ENCODE measurements at regions not wholly inside any gene's neighbourhood (a gene's known extent, or its start where the extent isn't known, plus 50 kb on each side); places are given as distances from the start of the nearest gene placed in this dataset.
"Not testable (repeated sequence)": the region's sequence is repeated elsewhere in the genome, so short reads cannot be mapped to it uniquely, and the experiment has no call there.

DNA sequence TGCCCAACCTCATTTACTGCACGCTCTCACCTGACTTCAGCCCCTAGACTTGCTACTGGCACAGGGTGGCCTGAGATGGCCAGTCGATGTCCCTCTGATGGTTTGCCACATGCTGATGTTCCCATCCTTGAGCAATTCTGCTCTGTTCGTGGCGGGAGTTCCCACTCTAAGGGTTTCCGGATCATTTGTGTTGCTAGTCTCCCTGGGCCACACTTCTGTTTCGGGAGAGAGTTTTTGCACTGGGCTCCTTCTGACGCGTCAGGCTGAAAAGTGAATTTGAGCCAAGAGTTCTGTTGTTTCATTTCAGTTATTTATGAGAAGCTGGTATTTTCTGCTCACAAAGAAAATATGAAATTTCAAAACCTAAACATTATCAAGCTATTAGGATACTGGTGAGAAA is 597.7 kb downstream of the BNC2 start:
- DNase-seq (ENCODE audit: low read depth in 2 of 2): no peak

DNA sequence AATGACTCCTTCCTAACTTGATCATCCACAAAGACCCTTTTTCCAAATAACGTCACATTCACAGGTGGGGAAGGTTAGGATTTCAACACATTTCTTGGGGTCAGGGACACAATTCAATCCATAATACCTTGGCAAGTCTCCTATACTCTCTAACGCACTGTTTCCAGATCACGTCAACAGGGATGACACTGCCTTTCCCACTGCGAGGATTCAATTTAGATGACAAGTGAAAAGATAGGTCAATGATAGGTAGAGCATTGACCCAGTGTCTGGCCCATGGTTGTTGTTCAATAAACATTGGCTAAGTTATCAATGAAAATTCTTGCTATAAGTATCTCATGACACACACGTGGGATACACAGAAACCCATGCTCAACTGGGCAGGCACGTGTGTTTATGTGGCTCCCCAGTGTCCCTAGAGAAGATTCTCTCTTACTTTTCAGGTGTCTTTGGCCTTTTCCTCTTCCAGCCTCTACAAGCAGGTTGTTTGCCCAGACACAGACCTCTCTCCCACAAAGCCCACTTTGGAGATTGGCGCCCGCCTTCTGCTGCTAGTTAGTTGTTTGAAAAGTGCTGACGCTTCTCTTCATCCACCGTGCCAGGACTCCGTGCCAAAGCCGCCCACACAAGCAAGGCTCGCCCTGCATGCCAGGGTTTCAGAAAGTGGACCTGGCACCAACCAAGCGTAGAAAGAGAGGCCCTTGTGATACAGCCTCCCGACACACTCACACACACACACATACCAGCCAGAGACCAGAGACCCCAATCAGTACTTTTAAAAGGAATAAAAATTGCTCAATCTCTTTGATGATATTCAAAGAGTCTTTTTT is 594.5 kb downstream of the BNC2 start:
- DNase-seq (ENCODE audit: low read depth in 2 of 2): no peak

DNA sequence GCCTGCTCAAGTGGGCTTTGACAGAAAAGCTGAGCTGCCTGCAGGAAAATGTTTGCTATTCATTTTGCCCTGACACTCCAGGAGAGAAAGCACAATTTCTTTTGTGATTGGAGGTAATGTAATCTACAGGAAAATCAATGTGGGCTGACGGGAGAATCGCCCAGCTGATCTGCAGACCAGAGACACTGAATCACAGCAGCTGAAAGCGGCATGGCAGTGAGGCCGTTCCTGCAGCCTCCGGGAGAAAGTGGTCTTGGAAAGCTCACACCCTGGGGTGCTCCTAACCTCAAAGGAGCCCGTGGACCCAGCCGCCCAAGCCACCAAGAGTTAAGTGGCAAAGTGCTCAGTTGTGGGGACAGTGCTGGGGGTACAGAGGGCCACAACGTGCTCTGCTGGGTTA is 593.6 kb downstream of the BNC2 start:
- no peak for DNase-seq (ENCODE audit: low read depth in 2 of 2)

DNA sequence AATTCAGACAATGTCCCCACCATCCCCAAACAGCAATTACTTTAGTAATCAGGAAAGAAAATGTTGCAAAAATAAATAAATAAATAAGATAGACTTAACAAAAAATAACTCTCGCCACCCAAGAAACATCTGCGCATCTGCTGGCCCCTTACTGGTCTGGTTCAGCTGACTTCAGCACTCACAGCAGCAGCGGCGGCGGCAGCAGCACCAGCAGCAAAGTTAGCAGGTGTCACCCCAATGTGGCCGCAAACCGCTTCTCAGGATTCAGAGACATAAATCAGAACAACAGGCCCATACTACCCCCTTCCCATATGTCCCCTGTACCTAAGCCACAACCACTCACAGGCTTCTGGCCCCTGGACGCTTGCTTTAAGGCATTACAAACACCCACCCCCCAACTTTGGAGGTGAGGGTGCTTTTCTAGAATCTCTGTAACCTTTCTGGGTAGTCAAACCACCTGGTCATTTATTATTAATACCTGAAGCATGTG is 593.0 kb downstream of the BNC2 start:
- DNase-seq (ENCODE audit: low read depth in 2 of 2): no peak

DNA sequence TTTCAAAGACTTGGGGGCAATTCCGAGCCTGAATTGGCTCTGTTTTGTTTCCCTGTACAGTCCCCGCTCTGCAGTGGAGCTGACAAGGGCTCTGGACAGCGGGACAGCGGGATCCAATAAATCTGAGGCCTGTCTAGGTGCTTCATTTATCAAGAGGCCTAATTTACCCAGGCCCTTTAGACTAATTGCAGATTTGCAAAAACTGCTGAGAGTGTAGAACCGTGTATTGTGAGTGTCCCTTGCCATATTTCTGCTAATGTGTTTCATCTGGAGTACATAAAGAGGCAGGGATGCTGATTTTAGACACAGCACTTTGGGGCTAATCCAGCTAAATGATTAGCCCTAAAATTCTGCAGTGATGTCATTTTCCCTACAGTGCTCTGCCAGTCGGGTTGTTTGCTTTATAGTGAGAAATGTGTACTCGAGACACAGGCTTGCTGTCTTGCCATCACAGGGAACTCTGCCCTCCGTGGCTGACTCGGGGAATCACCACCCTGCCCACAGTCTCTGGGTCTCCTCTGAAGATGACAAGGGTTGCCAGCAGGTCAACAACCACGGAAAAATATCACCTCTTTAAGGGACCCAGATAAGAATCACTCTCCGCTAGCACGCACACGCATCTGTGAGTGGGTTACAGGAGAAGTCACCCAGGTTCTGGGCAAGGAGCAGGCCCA is 592.0 kb downstream of the BNC2 start:
- DNase-seq (ENCODE audit: low read depth in 2 of 2): no peak

DNA sequence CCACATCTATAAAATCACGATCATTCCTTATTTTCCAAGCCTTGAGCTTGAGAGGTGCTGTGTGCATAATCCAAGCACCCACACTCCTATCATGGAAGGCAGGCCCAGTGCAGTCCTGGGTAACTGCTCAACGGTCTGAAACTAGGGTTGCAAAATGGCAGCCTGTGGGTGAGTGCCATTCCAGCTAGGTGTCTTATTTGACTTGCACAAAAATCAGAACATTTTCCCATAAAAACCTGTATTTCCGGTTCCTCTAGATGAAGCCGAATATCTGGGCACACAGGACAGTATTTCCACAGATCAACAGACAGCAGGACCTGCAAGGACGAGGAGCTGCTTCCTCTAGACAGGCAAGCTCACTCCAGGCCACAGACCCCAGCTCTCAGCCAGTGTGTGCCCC is 588.8 kb downstream of the BNC2 start:
- DNase-seq (ENCODE audit: low read depth in 2 of 2): no peak

DNA sequence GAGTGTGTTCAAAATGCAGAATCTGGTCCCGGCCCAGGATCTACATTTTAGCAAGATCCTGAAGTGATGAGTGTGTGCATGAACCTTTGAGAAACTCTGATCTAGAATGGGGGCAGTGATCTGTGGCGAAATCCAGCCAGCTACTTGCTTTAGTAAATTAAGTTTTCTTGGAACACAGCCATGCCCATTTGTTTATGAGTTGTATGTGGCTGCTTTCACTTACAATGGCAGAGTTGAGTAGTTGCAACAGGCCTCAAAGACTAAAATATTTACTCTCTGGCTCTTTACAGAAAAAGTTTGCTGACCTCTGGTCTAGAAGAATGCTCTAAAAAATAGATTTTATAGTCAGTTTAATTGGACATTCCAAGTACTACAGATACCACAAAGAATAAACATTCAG is 588.3 kb downstream of the BNC2 start:
- DNase-seq (ENCODE audit: low read depth in 2 of 2): no peak

DNA sequence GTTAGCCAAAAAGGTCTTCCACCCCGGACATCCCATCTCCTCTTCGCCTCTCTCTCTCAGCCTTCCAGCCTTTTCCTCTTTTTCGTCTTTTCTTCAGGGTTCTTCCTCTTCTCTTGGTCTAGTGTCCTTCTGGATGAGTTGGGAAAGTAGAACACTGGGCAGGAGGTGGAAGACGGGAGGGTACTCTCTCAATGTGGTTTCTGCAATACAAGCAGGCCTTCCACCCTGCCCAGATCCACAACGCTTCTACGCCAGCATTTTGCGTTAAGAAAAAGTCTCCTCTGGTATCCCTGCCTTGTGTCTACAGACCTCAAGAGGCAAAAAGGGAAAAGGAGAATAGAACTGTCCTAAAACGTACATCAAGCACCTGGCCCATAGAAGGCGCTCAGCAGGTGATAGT is 587.8 kb downstream of the BNC2 start:
- DNase-seq (ENCODE audit: low read depth in 2 of 2): no peak

DNA sequence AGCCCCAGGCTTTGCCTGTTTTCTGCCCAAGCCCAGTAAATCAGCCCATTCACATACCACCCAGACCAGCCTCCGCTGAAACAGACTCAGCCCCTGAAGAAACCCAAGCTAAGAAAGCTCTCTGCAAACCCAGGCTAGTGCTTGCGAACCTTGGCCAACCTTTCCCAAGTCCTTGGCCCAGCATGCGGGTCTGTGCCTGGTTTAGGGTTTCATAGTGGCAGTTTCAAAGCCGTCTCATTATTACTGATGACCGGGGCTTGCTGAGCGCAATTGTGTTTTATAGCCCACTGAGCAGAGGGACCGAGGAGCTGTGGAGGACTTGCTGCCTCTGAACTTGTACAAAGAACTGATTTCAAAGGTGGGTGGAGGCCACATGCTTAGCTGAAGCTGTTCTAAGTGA is 584.3 kb downstream of the BNC2 start:
- DNase-seq (ENCODE audit: low read depth in 2 of 2): no peak

DNA sequence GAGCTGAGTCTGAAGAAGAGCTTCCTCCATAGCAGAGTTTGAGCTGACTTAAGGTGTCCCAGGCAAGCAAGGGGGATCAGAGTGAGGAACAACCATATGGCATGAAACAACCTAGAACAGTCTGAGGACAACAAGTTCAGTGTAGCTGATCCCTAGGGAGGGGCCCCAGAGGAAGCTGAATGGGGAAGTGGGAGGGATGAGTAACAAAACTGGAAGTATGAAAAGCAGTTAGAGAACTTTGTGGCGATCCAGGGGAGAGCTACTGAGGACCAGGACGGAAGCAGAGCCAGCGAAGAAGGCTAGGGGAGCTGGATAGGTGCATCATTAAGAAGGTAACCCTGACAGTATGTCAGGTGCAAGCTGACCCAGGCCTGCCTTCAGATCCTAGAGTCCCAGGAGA is 580.8 kb downstream of the BNC2 start:
- DNase-seq (ENCODE audit: low read depth in 2 of 2): no peak

DNA sequence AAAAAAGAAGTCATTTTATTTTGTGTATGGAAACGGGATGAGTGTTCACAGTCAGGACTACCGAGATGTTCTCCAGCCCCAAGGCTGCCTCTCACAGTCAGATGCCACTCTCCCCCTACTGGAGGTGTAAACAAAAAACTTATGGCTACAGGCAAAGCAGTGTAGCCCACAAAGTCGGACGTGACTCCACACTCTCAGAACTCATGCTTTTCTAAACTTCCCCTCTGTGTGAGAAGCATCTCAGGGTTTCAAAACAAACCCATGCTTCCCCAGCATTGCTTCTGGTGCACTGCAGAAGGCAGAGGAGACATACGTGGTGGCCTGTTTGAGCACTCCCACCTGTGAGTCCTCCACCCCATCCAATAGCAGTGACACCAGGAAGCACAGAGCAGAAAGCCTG is 580.3 kb downstream of the BNC2 start:
- DNase-seq (ENCODE audit: low read depth in 2 of 2): no peak

DNA sequence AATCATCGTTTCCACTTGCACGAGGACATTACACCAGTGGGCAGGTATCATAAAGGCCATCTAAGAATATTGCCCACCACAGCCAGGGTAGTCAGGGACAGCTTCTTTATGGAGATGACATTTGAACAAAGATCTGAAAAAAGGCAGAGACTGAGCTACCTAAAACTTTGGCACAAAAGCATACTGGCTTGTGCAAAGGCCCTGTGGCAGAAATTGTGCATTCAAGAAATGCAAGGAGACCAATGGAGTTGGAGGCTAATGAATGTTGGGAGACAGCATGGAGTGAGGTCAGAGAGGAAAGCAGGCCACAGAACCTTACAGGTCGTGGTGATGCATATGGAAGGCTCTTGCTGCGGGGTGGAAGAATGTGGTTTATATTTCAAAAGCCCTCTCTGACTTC is 578.5 kb downstream of the BNC2 start:
- DNase-seq (ENCODE audit: low read depth in 2 of 2): no peak

DNA sequence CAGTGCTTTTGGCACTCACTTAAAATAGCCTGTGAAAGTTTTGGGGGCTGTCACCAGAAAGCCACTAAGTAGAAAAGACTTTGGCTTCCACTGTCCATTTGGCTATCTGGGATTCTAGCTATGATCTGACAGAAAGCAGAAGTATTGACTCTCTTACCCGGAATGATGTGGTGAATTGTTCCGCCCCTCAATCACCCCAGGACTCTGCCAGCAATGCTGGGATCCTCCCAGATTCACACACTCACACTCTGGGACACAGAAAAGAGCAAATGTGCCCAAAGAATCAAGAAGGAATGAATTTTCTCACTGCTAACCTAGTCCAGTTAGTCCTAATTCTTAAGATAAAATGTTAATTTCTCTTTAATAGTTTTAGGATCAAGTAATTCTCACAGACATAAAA is 576.9 kb downstream of the BNC2 start:
- DNase-seq (ENCODE audit: low read depth in 2 of 2): no peak

DNA sequence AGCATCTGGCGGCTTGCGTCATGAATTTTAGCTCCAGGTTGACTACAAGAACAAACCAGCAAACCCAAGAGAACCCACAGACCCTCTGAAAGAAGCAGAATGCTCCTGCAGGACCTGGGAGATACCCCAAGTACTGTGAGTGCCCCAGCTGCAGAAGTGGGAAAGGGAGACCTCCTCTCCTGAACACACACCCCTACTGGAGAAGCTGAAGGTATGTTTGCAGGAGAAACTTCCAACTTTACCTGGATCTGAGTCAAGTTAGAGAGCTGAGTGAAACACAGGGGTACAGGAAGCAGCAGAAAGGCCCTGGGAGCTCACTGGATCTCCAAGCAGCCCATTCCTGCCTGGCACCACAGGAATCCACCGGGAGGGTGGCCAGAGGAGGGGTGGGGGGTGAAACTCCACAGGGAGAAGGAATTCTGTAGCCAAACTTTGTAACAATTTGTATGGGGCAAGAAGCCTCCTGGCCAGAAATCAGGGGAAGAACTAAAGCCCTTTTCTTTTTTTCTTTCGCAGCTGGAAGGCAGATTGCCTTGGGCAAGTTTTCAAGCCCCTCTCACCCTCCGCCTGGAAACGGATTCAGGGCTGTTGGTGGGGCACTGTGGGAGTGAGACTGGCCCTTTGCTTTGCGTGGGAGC is 576.2 kb downstream of the BNC2 start:
- no peak for DNase-seq (ENCODE audit: low read depth in 2 of 2)

DNA sequence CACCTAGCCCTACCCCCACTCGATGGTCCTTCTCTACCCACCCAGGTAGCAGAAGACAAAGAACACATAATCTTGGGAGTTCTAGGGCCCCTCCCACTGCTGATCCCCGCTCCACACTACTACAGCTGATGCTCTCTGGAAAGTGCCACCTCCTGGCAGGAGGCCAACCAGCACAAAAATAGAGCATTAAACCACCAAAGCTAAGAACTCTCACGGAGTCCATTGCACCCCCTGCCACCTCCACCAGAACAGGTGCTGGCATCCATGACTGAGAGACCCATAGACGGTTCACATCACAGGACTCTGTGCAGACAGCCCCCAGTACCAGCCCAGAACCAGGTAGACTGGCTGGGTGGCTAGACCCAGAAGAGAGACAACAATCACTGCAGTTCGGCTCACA is 575.5 kb downstream of the BNC2 start:
- not testable (repeated sequence) for DNase-seq (ENCODE audit: low read depth in 2 of 2)

DNA sequence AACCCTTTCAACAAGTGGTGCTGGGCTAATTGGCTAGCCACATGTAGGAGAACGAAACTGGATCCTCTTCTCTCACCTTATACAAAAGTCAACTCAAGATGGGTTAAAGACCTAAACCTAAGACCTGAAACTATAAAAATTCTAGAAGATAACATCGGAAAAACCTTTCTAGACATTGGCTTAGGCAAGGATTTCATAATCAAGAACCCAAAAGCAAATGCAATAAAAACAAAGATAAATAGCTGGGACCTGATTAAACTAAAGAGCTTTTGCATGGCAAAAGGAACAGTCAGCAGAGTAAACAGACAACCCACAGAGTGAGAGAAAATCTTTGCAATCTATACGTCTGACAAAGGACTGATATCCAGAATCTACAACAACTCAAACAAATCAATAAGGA is 571.1 kb downstream of the BNC2 start:
- not testable (repeated sequence) for DNase-seq (ENCODE audit: low read depth in 2 of 2)

DNA sequence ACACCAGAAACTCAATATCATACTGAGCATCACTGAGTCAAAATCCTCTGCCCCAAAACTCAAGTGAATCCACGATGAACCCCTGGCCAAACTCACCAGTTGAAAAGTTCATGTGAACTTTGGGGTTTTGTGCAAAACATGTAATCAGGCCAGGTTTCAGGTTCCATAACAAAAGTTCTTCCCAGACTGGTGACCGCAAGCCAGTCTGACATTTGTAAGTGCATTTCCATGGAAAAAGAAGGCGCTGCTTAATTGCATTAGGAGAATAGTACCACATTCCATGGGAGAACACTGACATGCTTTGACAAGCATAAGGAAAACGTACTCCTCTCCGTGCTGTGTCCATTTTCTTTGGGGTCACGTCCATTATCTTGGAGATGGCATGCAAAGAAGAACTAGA is 567.0 kb downstream of the BNC2 start:
- no peak for DNase-seq (ENCODE audit: low read depth in 2 of 2)

DNA sequence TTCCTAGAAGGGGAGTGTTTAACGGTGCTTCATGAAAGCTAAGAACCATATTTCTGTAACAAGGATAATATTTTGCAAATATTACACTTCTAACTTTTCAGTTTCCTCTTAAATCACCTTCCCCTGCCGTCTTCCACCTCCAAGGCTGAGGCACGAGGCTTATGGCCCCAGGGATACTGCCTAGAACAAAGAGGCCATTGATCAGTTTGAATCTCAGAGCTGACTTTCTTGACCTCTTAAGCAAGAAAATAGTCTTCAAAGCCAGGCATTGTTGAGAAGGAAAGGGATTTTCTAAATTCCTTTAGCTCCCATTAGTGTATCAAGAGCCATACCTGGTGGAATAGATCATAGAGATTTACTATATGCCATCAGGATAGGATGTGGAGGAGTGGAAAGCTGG is 566.2 kb downstream of the BNC2 start:
- DNase-seq (ENCODE audit: low read depth in 2 of 2): no peak

DNA sequence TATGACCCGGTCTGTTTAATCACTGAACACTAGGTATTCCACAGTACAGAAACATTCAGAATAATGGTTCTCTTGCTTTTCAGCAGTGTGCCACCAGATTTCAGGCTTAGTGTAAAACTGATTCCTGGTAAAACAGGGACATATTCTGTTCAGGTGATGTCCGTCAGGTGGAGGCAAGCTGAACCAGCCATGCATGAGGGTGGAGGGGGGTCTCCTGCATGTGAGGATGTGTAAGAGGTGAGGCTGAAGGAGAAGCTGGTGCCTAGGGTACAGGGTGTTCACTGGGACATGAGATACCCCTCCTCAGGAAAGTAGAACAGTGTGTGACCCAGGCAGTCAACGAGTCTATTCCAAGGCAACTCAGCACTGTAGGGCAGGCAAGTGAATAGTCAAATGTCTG is 563.9 kb downstream of the BNC2 start:
- DNase-seq (ENCODE audit: low read depth in 2 of 2): no peak

DNA sequence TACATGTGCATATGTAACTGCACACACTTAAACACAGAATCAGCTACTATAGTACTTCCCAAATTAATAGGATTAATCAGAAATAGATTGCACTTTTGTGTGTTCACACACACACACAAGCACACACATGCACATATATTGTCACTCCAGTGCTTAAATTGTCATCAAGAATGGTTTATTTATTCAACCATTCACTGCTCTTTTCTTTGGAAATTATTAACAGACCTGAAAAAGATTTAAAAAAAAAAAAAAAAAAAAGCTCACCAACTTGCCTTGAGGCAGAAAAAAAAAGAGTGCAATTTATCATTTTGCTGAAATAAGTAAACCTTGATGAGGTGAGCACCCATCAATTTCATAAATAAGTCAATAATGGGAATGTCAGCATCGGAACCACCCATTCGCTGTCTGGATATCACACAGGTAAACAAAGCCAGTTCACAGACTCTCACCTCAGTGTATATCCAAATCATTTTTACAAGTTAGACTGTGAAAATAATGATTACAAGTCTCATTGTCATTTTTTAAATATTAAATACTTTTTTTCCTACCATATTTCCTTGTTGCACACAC is 562.8 kb downstream of the BNC2 start:
- DNase-seq (ENCODE audit: low read depth in 2 of 2): no peak

DNA sequence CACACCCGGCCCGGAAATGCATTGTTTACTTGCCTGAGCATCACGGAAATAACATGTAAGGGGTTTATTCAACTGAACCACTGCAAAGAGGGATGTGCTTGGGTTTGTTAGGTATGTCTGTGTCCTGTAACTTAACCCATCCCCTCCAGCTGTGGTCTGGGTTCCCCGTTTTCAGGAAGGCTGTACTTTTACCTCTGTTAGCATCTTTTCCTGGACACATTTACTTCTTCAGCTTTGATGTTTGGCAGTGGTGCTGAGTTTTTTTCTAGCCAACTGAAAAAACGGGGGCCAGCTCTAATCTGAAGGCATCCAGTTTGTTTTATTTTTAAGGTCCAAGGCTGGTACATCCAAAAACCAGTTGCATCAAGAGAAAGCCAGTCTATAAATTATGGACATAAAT is 561.8 kb downstream of the BNC2 start:
- no peak for DNase-seq (ENCODE audit: low read depth in 2 of 2)

DNA sequence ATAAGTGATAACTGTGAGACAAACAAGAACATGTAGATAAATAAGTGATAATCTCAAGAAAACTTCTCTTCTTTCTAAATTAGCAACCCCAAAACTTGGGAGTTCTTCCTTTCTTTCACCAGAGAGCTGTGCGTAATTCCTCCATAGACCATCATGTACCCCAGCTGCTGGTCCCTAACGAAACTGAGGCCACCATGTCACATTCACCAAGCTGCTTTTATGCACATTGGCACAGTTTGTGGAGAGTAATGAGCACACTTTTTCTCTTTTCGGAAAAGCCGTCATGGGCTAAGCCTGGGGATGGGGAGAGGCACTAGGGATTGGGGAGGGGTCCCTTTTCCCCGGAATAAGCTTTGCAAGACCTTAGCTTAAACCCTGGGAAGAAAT is 561.4 kb downstream of the BNC2 start:
- no peak for DNase-seq (ENCODE audit: low read depth in 2 of 2)
